ENCODE measurements at regions not wholly inside any gene's neighbourhood (a gene's known extent, or its start where the extent isn't known, plus 50 kb on each side); places are given as distances from the start of the nearest gene placed in this dataset.
A peak's percentile ranks its signal among the peaks of the same experiment; 100 is the strongest.

DNA sequence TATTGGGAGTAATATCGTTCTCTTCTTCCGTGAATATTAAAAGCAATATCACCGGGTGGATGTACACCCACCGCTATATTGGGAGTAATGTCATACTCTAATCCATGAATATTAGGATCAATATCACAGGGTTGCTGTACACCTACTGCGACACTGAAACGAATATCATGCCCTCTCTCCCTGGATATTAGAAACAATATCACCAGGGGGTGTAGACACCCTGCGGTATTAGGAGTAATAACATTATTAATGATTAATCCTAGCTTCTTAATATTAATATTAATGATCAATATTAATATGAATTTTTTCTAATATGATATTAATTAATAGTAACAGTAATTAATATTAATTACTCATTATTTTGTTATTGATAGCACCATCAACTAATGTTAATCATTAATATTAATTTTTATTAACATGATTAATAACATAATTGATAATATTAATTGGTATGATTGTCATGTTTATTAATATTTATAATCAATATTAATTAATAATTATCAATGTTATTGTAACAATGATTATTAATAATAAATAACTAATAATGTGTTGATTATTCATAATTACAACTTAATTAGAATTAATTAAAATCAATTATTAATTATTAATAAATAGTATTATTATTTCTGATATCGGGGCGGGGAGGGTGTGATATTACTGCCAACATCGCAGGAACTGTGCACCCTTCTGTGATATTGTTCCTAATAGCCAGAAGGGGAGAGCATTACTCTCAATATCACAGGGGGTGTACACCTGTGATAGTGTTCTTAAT lies 121.3 kb upstream of the C1GALT1 start:
- DNase-seq, result no peak

DNA sequence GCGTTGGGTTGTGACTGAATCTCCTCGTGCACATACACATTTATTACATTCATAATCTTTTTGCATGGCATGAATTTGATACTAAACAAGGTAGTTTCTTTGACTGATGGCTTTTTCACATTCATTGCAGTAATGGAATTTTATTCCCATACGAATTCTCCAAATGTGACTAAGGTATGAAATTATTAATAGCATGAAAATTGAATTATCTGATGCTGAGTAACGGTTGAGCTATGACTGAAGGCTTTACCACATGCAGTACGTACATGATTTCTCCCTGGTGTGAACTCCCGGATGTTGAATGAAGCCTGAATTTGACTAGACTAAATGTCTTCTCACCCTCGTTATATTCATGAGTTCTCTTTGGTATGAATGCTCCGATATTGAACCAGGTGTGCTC lies 104.4 kb upstream of the C1GALT1 start:
- DNase-seq, result no peak

DNA sequence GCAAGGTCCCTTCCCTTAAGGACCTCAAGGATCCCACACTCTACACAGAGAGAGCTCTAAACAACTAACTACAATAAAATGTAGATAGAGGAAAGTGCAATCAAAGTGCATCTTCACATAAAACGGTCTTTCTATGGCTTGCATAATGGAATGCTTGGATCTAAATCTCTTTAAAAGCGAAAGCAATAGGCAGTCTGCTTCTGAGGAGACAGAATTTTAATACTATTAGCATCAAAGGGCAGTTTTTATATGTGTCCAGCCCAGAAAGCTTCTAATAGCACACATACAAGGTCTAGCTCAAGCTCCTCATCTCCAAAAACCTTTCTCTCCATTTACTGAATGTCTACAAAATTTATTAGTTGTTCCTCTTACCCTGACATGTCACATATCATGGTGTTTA lies 101.5 kb upstream of the C1GALT1 start:
- no peak for DNase-seq

DNA sequence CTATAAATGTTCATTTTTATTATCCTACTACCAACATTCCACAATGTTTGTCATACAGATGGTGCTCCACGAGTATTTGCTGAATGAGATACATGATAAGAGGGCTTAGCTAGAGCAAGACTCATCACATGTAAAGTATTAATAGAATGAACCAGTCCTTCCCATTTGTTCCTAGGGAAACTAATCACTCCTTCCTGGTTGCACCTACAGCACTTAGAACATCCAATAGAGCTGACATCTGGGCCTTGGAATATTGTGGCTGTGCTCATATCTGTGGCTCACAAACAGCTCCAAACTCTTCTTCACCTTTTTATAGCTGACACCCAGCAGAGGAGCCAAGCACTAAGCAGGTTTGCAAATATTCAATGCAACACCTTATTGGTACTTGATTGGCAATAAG lies 91.9 kb upstream of the C1GALT1 start:
- no peak for DNase-seq

DNA sequence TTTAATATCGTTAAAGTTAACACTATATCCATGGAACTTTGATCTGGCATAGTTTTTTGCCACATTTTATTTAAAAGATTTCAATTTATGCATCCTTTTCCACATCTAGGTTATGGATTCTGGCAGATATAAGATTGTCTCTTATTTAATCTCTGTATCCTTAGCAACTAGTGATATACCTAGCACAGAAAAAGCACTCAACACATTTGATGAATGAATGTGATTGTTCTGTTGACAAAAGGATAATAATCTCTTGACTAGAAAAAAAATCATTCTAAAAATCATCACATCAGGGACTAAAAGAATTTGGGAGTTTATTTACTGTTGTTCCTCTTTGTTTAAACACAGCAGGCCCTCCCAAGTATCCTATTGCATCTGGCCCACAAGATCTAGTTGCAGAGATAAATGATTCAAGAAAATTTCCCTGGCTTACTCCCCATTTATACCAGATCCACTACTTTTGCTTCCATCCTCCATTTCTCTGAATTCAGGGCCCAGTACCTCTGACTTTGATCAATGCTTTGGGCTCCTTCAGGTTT lies 84.0 kb upstream of the C1GALT1 start:
- no peak for DNase-seq

DNA sequence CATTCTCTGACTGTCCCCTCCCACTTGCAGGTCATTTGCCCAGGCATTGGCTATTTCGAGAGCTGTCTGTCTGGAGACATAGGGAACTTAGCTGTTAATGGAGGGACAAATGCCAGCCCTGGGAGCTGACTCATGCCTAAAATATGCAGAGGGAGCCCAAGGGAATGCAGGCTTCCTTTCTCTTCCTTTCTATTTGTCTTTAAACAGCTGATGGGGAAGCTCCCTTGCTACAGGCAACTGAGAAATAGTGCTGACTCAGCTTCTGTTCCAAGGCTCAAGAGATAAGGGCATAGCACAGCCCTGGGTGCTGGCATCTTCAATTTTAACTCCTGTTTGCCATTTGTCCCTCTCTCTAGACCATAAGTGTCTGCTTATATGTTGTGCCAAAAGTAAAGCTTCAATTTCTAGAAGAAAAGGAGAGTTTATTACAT lies 82.7 kb upstream of the C1GALT1 start:
- peak; percentile 84 for DNase-seq

DNA sequence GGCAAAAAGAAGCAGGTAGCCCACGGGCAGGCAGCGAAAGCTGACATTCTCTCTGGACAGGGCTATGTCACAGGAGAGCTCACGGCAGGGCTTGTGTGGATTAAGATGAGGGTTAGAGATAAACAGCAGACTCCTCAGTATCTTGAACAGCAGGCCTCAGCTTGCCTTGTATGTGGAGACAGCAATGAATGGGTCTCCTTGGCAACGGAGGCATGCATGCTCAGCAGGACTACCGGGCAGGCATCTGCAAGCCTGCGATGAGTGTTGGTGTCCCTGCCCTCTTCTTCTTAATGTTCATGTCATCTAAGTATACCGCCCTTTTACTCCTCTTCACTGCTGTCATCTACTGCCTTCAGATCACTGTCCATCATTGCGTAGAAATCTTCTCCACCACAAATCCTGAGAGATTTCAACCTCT lies 81.9 kb upstream of the C1GALT1 start:
- peak; percentile 28 for DNase-seq

DNA sequence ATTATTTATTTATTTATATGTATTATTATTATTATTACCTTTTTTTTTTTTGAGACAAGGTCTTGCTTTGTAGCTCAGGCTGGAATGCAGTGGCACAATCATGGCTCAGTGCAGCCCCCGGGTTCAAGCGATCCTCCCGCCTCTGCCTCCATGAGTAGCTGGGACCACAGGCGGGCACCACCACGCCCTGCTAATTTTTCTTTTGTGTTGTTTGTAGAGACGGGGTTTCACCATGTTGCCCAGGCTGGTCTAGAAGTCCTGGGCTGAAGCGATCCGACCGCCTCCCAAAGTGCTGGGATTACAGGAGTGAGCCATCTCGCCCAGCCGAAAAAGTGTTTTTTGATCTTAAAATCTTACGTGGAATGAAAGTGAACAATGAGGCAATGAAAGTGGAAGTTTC lies 79.4 kb upstream of the C1GALT1 start:
- DNase-seq, result no peak

DNA sequence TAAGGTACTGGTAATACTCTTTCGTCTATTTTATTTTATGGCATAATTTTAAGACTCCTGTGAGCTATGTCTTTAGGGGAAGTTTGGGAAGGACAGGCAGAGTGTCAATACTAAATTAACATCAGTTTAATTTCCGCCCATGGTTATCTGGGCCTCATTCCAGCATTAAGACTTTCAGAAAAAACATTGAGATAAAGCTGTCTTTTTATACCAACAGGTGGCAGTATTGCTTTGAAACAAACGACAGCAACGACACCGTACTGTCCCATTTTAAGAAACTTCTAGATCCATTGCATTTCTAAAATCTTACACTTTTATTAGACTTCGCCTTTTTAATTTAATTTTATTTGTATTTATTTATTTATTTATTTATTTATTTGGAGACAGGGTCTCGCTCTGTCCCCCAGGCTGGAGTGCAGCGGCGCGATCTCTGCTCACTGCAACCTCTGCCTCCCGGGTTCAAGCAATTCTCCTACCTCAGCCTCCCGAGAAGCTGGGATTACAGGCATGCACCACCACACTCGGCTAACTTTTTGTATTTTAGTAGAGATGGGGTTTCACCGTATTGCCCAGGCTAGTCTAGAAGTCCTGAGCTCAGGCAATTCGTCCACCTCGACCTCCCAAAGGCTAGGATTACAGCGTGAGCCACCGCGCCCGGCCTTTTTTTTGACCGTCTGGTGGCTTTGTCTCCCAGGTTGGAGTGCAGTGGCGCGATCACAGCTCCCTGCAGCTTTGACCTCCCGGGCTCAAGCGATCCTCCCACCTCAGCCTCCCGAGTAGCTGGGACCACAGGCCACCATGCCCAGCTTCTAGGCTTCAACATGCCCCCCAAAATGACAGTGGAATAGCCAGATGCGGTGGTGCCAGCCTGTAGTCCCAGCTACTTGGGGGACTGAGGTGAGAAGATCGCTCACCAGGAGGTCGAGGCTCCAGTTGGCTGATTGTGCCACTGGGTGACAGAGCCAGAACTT lies 78.7 kb upstream of the C1GALT1 start:
- no peak for DNase-seq

DNA sequence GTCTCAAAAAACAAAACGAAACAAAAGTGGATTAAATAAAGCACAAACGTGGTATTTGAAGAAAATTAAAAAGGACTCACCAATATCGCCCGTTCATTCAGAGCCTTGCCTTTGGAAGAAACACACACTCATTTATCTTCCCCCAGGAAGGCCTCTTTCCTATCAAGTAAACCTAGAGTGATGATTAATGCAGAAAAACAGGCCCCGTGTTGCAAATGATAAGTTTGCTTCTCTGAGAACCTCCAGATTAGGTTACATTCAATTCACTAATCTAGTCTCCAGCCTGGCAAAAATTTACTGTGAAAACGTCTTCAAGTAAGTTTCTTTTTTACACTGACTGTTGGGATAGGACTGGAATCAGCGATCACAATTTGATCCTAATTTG lies 78.0 kb upstream of the C1GALT1 start:
- DNase-seq, result no peak

DNA sequence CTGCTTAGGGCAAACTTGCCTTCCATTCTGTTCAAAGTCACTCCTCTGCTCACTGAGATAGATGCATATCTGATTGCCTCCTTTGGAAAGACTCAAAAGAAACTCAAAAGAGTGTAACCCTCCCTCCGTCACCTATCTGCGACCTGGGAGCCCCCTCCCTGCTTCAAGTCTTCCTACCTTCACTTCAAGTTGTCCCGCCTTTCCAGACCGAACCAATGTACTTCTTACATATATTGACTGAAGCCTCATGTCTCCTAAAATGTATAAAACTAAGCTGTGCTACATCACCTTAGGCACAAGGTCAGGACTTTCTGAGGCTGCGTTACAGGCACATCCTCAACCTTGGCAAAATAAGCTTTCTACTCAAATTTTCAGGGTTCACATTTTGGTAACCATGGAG lies 77.4 kb upstream of the C1GALT1 start:
- DNase-seq, result no peak

DNA sequence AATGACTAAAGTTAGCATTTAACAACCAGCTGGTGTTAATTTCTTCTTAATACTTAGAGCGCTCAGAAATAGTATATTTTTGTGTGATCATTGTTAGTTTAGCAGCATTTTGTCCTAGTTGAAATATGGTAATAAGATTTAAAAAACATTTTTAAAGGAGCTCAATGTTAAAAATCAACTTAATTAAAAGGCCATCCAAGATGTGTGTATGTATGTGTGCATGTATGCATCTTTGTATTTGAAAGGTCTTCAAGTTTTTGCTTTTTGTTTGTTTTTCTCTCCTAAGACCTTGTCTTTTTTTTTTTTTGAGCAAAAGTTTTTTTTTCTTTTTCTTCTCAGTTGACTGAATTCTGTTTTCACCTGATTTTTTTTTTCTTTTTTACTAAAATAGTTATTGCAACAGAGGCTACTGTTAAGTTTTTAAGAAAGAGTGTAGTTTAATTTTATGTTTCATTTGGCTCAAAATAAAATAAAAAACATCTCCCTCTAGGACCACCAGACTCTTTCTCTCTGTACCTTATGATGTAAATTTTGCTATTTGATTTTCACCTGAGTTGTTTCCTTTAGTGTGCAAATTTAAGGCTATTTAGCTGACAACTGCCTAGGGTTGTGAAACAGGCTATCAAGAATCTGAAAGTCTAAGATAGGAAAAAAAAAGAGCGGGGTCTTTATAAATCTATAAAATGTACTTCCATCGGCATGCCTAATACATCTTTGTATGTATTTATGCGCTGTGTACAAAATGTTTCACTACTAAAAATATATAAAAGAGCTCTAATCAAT lies 76.4 kb upstream of the C1GALT1 start:
- DNase-seq, result no peak

DNA sequence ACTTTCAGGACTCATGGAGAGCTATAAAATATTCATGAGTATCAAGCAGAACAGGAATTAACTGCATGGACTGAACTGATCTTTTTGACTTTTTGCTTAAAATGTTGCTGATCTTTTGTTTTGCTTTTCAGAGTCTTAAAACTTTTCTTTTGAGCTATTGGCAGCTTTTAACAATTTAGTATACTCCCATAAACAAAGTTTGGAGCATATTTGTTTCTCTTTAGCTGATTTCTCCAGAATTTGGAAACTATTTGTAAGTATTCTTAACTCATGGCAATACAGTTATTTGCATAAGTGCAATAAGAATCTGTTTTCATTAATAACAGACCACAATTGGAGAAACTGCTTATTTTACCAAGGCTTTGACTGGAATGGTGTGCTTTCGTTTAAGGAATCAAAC lies 73.4 kb upstream of the C1GALT1 start:
- no peak for DNase-seq

DNA sequence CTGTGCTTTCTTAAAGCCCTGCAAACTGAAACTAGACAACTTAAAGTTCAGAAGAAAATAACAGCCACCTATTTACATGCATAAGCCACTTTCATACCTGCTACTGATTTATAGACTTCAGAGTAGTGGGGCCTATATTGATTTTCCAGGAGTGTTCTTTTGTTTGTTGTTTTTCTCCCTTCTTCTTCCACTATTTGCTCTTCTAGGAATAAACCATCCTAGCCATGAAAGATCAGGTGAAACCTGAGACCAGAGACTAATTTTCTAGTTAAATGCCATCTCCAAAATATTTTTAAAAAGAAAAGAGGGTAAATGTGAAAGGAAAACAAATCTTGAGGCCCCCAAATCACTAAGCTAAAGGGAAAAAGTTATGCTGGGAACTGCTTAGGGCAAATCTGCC lies 72.4 kb upstream of the C1GALT1 start:
- DNase-seq, result no peak

DNA sequence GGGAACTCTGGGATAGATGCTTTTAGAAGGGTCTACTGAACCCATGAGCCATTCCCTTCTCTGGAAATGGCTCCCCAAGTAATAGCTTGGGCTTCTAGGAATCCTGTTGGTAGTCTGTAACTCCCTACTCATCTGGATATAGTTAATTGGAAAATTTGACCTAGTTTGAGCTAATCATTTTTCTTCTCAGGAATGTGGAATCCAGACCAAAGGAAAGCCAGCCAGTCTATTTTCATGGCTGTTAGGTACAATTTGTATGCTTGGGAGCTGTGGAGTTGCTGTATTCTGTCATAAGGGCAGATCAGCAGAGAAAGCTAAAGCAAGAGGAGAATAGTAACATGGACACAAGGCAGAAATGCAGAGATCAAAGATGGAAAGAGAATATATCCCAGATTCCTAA lies 71.6 kb upstream of the C1GALT1 start:
- DNase-seq, result no peak

DNA sequence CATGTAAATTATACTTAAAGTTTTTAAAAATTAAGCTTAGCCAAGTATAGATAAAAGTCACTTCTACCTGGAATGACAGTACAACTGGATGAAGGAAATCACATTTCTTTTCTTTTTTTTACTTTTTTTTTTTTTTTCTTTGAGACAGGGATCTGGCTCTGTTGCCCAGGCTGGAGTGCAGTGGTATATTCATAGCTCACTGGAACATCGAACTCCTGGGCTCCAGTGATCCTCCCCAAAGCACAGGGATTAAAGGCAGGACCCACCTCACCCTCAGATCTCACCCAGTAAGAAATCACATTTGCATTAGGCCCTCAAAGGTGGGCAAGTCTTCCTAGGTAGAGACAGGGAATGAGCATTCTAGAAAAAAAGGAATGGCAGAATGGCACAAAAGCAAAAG lies 69.5 kb upstream of the C1GALT1 start:
- DNase-seq, result no peak

DNA sequence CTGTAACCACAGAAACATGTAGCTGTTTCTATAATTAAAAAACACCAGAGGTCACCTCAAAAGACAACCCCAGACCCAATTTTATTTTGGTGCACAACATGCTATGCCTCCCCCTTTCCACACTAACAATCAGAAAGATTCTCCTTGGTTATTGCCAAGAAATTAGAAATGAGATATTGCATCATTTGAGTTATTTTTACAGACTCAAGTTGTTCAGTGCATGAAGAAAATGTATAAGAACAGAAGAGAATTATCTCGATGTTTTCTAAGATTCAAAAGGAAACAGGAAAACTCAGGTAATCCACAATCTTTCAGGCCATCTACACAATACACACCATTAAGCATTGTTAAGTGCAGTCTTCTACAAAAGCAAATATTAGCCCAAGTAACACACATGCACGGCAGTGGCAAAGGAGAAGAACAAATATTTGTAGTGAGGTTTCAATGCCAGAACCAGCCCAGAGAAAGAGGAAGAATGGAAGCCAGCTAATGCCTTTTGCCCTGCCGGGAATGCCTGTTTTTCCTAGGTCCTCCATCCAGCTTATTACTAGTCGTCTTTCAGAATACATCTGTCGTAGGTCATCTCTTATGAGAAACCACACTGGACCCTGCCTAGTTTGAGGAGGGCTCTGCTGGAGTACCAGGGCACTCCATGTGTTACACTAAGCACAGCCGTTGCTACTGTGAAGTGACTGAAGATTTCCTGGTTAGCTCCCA lies 67.6 kb upstream of the C1GALT1 start:
- no peak for DNase-seq

DNA sequence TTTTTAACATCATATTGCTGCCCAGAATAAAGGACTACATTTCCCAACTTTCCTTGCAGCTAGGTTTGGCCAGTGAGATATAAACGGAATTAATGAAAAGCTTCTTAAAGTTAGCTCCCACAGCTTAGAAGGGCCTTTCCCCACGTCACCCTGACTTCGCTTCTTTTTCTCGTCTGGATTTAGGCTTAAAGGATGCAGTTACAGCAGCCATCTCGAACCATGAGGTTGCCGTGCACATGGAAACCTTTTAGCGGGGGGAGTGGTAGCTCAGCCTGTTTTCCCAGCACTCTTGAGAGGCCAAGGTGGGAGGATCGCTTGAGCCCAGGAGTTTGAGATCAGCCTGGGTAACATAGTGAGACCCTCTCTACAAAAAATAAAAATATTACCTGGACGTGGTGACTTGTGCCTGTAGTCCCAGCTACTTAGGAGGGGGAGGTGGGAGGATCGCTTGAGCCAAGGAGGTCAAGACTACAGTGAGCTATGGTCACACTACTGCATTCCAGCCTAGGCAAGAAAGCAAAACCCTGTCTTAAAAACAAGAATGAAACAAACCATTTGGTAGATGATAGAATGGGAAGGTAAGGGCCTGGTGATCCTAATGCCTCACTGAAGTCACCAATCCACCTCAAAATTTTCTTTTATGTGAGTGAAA lies 64.3 kb upstream of the C1GALT1 start:
- no peak for DNase-seq

DNA sequence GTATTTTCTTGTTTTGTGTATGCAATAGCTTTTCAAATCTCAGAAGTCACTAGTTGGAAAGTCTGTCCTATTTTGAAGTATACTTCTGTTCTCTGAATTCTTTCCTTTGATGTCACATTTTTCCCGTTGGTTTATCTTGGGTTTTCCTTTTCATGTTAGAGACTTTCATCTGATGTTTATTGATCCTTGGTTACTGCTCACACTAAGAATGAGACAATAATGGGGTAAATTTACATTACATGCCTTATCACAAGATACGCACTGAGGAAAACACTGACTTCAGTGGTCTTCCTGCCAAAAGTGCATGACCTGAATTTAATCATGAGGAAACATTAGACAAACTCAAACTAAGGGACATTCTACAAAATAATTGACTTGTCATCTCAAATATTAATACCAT lies 63.5 kb upstream of the C1GALT1 start:
- DNase-seq, result no peak

DNA sequence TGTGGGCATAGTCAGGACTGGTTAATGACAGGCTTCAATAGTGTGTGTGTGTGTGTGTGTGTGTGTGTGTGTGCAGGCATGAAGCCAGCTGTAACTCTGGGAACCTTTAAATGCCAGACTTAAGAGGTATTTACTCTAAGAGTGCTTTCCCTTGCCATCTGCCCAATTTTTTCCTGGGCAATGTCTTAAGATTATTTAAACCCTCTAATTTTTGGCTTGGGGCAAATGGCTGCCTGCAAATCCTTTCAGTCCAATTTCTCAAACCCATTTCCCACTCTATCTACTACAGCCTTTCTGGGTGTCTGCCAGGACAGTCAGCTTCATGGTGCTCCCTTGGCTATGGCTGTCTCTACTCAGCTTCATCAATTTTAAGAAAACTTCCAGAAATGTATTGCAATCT lies 62.6 kb upstream of the C1GALT1 start:
- DNase-seq, result peak; percentile 65

DNA sequence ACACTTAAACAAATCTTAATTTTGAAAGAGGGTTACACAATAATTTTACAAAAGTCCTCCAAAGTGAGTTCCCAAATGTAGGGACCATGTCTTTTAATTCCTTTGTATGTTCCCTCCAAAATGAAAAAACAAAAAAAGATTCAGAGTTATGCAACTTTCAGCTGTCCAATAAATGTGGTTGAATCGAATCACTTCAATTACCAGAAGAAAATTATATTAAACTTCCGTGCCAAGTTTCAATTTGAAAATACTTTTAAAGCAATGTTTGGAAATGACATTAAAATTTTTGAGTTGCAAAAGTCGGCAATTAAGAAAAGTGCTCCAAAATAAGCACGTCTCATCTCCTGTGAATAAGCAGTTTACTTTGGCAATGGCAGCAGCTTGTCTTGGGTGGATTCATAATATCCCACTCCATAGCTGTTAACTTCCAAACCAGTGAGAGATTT lies 60.3 kb upstream of the C1GALT1 start:
- no peak for DNase-seq

All from femur (tissue), 1 donor.